Liver (tissue), 8 donors: ENCODE measurements at regions not wholly inside any gene's neighbourhood (a gene's known extent, or its start where the extent isn't known, plus 50 kb on each side); places are given as distances from the start of the nearest gene placed in this dataset.
"Not testable (repeated sequence)": the region's sequence is repeated elsewhere in the genome, so short reads cannot be mapped to it uniquely, and the experiment has no call there.

Source experiments
- DNase-seq: peaks from one replicate; pipeline ENCODE4 v3.0.0-alpha.2; 2017; ENCODE audit warnings: low spot score
- H3K27ac ChIP-seq, 2 donors: one replicate each; pipeline ENCODE4 v1.7.0; 2013; ENCODE audit warnings: inconsistent platforms in 2 of 2, low read length in 2 of 2, control low read depth in 1 of 2, low read depth in 1 of 2, mild to moderate bottlenecking in 1 of 2
- H3K27me3 ChIP-seq, 4 donors: one replicate each; pipeline versions ENCODE4 v1.6.1 to v1.7.0; 2013; ENCODE audit warnings: low read length in 3 of 4, inconsistent platforms in 1 of 4, mild to moderate bottlenecking in 1 of 4, moderate library complexity in 1 of 4; ENCODE audit not compliant: control insufficient read depth in 4 of 4, insufficient read depth in 4 of 4
- H3K36me3 ChIP-seq, 4 donors: one replicate each; pipeline versions ENCODE4 v1.6.1 to v1.7.0; 2013; ENCODE audit warnings: low read length in 3 of 4, mild to moderate bottlenecking in 3 of 4, low read depth in 1 of 4, moderate library complexity in 1 of 4; ENCODE audit not compliant: control insufficient read depth in 4 of 4, insufficient read depth in 3 of 4
- H3K4me1 ChIP-seq, 4 donors: one replicate each; pipeline versions ENCODE4 v1.6.1 to v1.7.0; 2013; ENCODE audit warnings: low read length in 3 of 4, mild to moderate bottlenecking in 3 of 4, moderate library complexity in 1 of 4; ENCODE audit not compliant: control insufficient read depth in 4 of 4, insufficient read depth in 4 of 4
- H3K4me3 ChIP-seq, 3 donors: one replicate each; pipeline versions ENCODE4 v1.6.1 to v1.7.0; 2013; ENCODE audit warnings: low read length in 3 of 3, control low read depth in 1 of 3, low read depth in 1 of 3, mild to moderate bottlenecking in 1 of 3
- H3K9ac ChIP-seq, 2 donors: one replicate each; pipeline ENCODE4 v1.7.0; 2013; ENCODE audit warnings: low read length in 2 of 2, mild to moderate bottlenecking in 2 of 2, moderate library complexity in 2 of 2, control low read depth in 1 of 2, low read depth in 1 of 2
- H3K9me3 ChIP-seq, 4 donors: one replicate each; pipeline versions ENCODE4 v1.6.1 to v1.7.0; 2013; ENCODE audit warnings: low read length in 3 of 4; ENCODE audit not compliant: control insufficient read depth in 4 of 4
- CTCF ChIP-seq: fragments of 150-350 bp; IDR thresholded peaks from 2 replicates; pipeline ENCODE4 v1.5.1; 2017; ENCODE audit warnings: improper control_type of control experiment, low read depth, low read length; ENCODE audit not compliant: missing input control
- EGR1 ChIP-seq, 2 donors: IDR thresholded peaks; 2 replicates each; pipeline ENCODE4 v1.6.1; 2016 to 2018; ENCODE audit warnings: antibody characterized with exemption in 2 of 2, low read depth in 2 of 2
- FOXA1 ChIP-seq: IDR thresholded peaks from 2 replicates; pipeline ENCODE4 v1.6.1; 2016; ENCODE audit warnings: antibody characterized with exemption
- FOXA2 ChIP-seq: IDR thresholded peaks from 2 replicates; pipeline ENCODE4 v1.6.1; 2016; ENCODE audit warnings: antibody characterized with exemption
- GABPA ChIP-seq, 2 donors: IDR thresholded peaks in 1 of 2; conservative IDR thresholded peaks in 1 of 2; 2 replicates each; pipeline ENCODE4 v1.6.1; 2016; ENCODE audit warnings: antibody characterized with exemption in 2 of 2, mild to moderate bottlenecking in 1 of 2, moderate library complexity in 1 of 2
- HNF4A ChIP-seq, 2 donors: conservative IDR thresholded peaks; 2 replicates each; pipeline ENCODE4 v1.6.1; 2016; ENCODE audit warnings: antibody characterized with exemption in 2 of 2, mild to moderate bottlenecking in 2 of 2
- HNF4G ChIP-seq: IDR thresholded peaks from 2 replicates; pipeline ENCODE4 v1.6.1; 2016; ENCODE audit warnings: antibody characterized with exemption
- JUND ChIP-seq, 2 donors: IDR thresholded peaks; 2 replicates each; pipeline ENCODE4 v1.6.1; 2016; ENCODE audit warnings: antibody characterized with exemption in 2 of 2
- MAX ChIP-seq: IDR thresholded peaks from 2 replicates; pipeline ENCODE4 v1.6.1; 2016; ENCODE audit warnings: antibody characterized with exemption
- NR2F2 ChIP-seq: IDR thresholded peaks from 2 replicates; pipeline ENCODE4 v1.6.1; 2016; ENCODE audit warnings: antibody characterized with exemption
- RAD21 ChIP-seq, 2 donors: IDR thresholded peaks; 2 replicates each; pipeline ENCODE4 v1.6.1; 2016; ENCODE audit warnings: antibody characterized with exemption in 2 of 2, mild to moderate bottlenecking in 2 of 2
- REST ChIP-seq: IDR thresholded peaks from 2 replicates; pipeline ENCODE4 v1.6.1; 2016; ENCODE audit warnings: antibody characterized with exemption, mild to moderate bottlenecking
- RXRA ChIP-seq, 2 donors: IDR thresholded peaks; 2 replicates each; pipeline ENCODE4 v1.6.1; 2017 to 2018; ENCODE audit warnings: antibody characterized with exemption in 2 of 2, mild to moderate bottlenecking in 1 of 2
- SP1 ChIP-seq: IDR thresholded peaks from 2 replicates; pipeline ENCODE4 v1.6.1; 2018; ENCODE audit warnings: antibody characterized with exemption, mild to moderate bottlenecking
- TAF1 ChIP-seq: conservative IDR thresholded peaks from 2 replicates; pipeline ENCODE4 v1.6.1; 2016; ENCODE audit warnings: antibody characterized with exemption, mild to moderate bottlenecking
- YY1 ChIP-seq: IDR thresholded peaks from 2 replicates; pipeline ENCODE4 v1.6.1; 2016; ENCODE audit warnings: antibody characterized with exemption, mild to moderate bottlenecking
- ZBTB33 ChIP-seq: IDR thresholded peaks from 2 replicates; pipeline ENCODE4 v1.6.1; 2016; ENCODE audit warnings: antibody characterized with exemption
- WGBS: extraction: QIAGEN DNeasy Blood & Tissue Kit; methylation state at CpG from one replicate; pipeline ENCODE4 v1.1.7; 2013; 5-methylcytosine and 5-hydroxymethylcytosine counted together
- donor health status: healthy.
- donor health status: healthy.
- donor health status: healthy.
- donor health status: healthy.
- donor health status: healthy.

GRCh38 chr6:66258731-66259487, 551.9 kb upstream of the EYS start:
- WGBS: 80% methylated on average over 6 of the region's 6 CpGs
- not testable (repeated sequence) for H3K9ac ChIP-seq, H3K36me3 ChIP-seq, H3K4me3 ChIP-seq, DNase-seq, H3K4me1 ChIP-seq, H3K27me3 ChIP-seq, H3K27ac ChIP-seq, H3K9me3 ChIP-seq

- Histone ChIP-seq H3K4me3 (no peak overlapping the region), H3K9ac (no peak overlapping the region), H3K36me3 (no peaks in the 10 kb centered on the region), H3K9me3 (no peaks in the 10 kb centered on the region), H3K4me1 (no peaks in the 10 kb centered on the region), H3K27ac (no peak overlapping the region), H3K27me3 (no peaks in the 10 kb centered on the region)
- DNase-seq: no peak
- WGBS: 81% methylated on average over 1 of the region's 1 CpG
- TF ChIP-seq TAF1 (no peak), JUND (IDR thresholded peaks at IDR 0.05) (no peak), ZBTB33 (no peak), RXRA (IDR thresholded peaks at IDR 0.05) (no peak)
Measured at GRCh38 chr6:66245231-66245630, 538.2 kb upstream of the EYS start.

GRCh38 chr6:66238851-66239250, 531.8 kb upstream of the EYS start:
- Histone ChIP-seq H3K9me3 (no peaks in the 10 kb centered on the region), H3K27me3 (no peaks in the 10 kb centered on the region), H3K9ac (no peak overlapping the region), H3K36me3 (no peaks in the 10 kb centered on the region), H3K4me3 (no peak overlapping the region), H3K4me1 (no peaks in the 10 kb centered on the region), H3K27ac (no peak overlapping the region)
- DNase-seq: no peak
- 56% methylated on average over 2 of the region's 2 CpGs for WGBS
- no peak for TF ChIP-seq RAD21 (IDR thresholded peaks at IDR 0.05)
- no peak for TF ChIP-seq HNF4A (conservative IDR thresholded peaks at IDR 0.05)
- TF ChIP-seq HNF4G: no peak
- no peak for TF ChIP-seq NR2F2
- no peak for TF ChIP-seq JUND (IDR thresholded peaks at IDR 0.05)
- TF ChIP-seq RXRA (IDR thresholded peaks at IDR 0.05): no peak
- no peak for TF ChIP-seq FOXA1
- TF ChIP-seq REST: no peak
- TF ChIP-seq YY1: no peak
- no peak for TF ChIP-seq ZBTB33
- TF ChIP-seq CTCF: no peak
- no peak for TF ChIP-seq TAF1
- no peak for TF ChIP-seq EGR1 (IDR thresholded peaks at IDR 0.05; ENCODE audit: low read depth in 2 of 2)
- no peak for TF ChIP-seq MAX
- no peak for TF ChIP-seq FOXA2
- no peak for TF ChIP-seq GABPA (IDR thresholded peaks at IDR 0.05 in 1 of 2, conservative IDR thresholded peaks at IDR 0.05 in 1 of 2)
- TF ChIP-seq SP1: no peak
